ENCODE measurements at regions not wholly inside any gene's neighbourhood (a gene's known extent, or its start where the extent isn't known, plus 50 kb on each side); places are given as distances from the start of the nearest gene placed in this dataset.

DNA sequence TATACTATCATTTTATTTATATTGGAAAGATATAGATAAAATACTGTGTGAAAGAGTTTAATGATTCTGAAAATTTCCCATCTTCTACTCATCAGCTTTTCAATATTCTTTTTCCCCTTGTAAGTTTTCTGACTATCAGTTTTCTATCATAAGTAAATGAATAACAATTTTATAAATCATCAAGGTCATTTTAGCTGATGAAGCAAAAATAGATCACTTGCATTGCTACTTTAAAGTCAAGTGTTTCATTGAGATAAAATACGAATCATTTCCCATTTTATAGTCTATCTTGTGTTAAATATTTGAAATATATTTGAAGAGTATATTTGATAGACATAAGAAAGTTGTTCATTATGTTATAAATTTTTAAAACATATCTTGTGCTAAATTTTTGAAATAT is 811.0 kb upstream of the GALNTL6 start:
- 8% methylated on average over 1 of the region's 1 CpG for WGBS (ENCODE audit: missing lambda C conversion rate)
- ATAC-seq, result no peak
- Histone ChIP-seq H3K4me1 (no peaks in the 10 kb centered on the region), H3K27ac (no peak overlapping the region), H3K4me3 (no peak overlapping the region), H3K4me2 (no peak overlapping the region), H3K9me3 (no peaks in the 10 kb centered on the region)
- no peak for FAIRE-seq
- ChIA-PET POLR2A (no interaction called here), CTCF (interaction anchor here (1.7 kb wide), 1 partner anchor 11 kb away, joined by 3 read pairs; no protein-coding TSS in a partner anchor)
- no peak for DNase-seq (ENCODE audit: low read depth in 1 of 2, low spot score in 1 of 2)
- peak; percentile 73 for TF ChIP-seq MAFK (IDR thresholded peaks at IDR 0.05; ENCODE audit: partially characterized antibody)
- no peak for TF ChIP-seq ZC3H11A (IDR thresholded peaks at IDR 0.05)
- no peak for TF ChIP-seq ZNF302 (CRISPR knock-in tag; IDR thresholded peaks at IDR 0.05)
- no peak for TF ChIP-seq GATA3 (IDR thresholded peaks at IDR 0.05; ENCODE audit: borderline replicate concordance)
- no peak for TF ChIP-seq ZSCAN20 (CRISPR knock-in tag; IDR thresholded peaks at IDR 0.05)
- TF ChIP-seq TP53 (CRISPR knock-in tag; IDR thresholded peaks at IDR 0.05), result no peak

DNA sequence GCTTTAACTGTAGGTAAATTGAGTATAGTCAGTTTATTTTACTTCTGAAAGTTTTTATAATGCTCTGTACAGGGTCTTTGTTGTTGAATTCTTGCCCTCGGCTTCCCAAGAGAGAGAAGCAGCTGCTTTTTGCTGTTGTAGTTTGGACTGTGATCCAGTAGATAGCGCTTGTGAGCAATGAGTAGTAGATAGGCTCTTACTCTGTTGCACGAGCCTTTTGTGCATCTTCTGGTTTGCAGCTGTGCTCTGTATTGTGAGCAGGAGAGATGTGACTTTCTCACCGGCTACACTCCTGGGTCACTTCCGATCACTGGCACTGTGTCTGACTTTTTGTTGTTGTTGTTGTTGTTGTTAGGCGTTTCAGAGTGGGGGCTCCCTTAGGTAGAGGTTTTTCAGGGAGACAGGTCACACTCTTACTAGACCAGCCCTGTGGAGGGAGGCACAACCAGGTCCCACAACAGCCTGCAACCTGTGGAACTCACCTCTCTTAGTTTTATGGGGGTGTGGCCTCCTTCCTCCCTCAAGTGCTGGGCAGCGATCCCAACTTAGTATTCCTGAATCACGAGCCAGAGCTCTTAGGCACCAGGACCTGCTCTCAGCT is 822.1 kb upstream of the GALNTL6 start:
- Histone ChIP-seq H3K4me1 (no peaks in the 10 kb centered on the region), H3K4me2 (no peak overlapping the region), H3K27ac (no peak overlapping the region), H3K9me3 (no peaks in the 10 kb centered on the region), H3K4me3 (no peak overlapping the region)
- no peak for TF ChIP-seq KDM1A (IDR thresholded peaks at IDR 0.05; ENCODE audit: low read depth)
- TF ChIP-seq GATA3 (IDR thresholded peaks at IDR 0.05; ENCODE audit: borderline replicate concordance), result no peak
- no peak for TF ChIP-seq MAZ (IDR thresholded peaks at IDR 0.05; ENCODE audit: borderline replicate concordance, low read depth, low read length)
- no peak for TF ChIP-seq MAFK (IDR thresholded peaks at IDR 0.05; ENCODE audit: partially characterized antibody)
- no peak for TF ChIP-seq ZSCAN20 (CRISPR knock-in tag; IDR thresholded peaks at IDR 0.05)
- TF ChIP-seq RCOR1 (IDR thresholded peaks at IDR 0.05; ENCODE audit: low read depth, low read length), result no peak
- TF ChIP-seq, protein P1, sequence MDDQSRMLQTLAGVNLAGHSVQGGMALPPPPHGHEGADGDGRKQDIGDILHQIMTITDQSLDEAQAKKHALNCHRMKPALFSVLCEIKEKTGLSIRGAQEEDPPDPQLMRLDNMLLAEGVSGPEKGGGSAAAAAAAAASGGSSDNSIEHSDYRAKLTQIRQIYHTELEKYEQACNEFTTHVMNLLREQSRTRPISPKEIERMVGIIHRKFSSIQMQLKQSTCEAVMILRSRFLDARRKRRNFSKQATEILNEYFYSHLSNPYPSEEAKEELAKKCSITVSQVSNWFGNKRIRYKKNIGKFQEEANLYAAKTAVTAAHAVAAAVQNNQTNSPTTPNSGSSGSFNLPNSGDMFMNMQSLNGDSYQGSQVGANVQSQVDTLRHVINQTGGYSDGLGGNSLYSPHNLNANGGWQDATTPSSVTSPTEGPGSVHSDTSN (IDR thresholded peaks at IDR 0.05), result no peak
- no peak for TF ChIP-seq POLR2A (IDR thresholded peaks at IDR 0.05; ENCODE audit: low read length)
- no peak for TF ChIP-seq ZC3H11A (IDR thresholded peaks at IDR 0.05)
- TF ChIP-seq SMC3 (IDR thresholded peaks at IDR 0.05), result no peak
- TF ChIP-seq PHF8 (IDR thresholded peaks at IDR 0.05; ENCODE audit: borderline replicate concordance, low read depth), result no peak
- no peak for TF ChIP-seq ZNF302 (CRISPR knock-in tag; IDR thresholded peaks at IDR 0.05)
- no peak for TF ChIP-seq RNF2 (IDR thresholded peaks at IDR 0.05; ENCODE audit: borderline replicate concordance, low read depth)
- TF ChIP-seq JUNB (IDR thresholded peaks at IDR 0.05), result no peak
- no peak for TF ChIP-seq HOXB13 (CRISPR knock-in tag; IDR thresholded peaks at IDR 0.05; ENCODE audit: low read depth)
- TF ChIP-seq POLR2AphosphoS2 (conservative IDR thresholded peaks at IDR 0.05; ENCODE audit: low read length), result no peak
- no peak for TF ChIP-seq EP300 (IDR thresholded peaks at IDR 0.05)
- TF ChIP-seq, protein P2, sequence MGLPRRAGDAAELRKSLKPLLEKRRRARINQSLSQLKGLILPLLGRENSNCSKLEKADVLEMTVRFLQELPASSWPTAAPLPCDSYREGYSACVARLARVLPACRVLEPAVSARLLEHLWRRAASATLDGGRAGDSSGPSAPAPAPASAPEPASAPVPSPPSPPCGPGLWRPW (IDR thresholded peaks at IDR 0.05), result no peak
- TF ChIP-seq MYC (IDR thresholded peaks at IDR 0.05; ENCODE audit: borderline replicate concordance, low read length), result no peak
- no peak for TF ChIP-seq BHLHE40 (IDR thresholded peaks at IDR 0.05; ENCODE audit: low read depth, low read length)
- WGBS (ENCODE audit: missing lambda C conversion rate), result 35% methylated on average over 7 of the region's 8 CpGs
- ATAC-seq, result no peak
- peak in 1 of 2 experiments; percentile 10 for DNase-seq (ENCODE audit: low read depth in 1 of 2, low spot score in 1 of 2)
- POLR2A ChIA-PET, result no interaction called here
- CTCF ChIA-PET, result interaction anchor here (0.9 to 1.2 kb wide), 3 partner anchors 11 to 1212 kb away, joined by 3 read pairs; no protein-coding TSS in a partner anchor
- FAIRE-seq, result no peak

DNA sequence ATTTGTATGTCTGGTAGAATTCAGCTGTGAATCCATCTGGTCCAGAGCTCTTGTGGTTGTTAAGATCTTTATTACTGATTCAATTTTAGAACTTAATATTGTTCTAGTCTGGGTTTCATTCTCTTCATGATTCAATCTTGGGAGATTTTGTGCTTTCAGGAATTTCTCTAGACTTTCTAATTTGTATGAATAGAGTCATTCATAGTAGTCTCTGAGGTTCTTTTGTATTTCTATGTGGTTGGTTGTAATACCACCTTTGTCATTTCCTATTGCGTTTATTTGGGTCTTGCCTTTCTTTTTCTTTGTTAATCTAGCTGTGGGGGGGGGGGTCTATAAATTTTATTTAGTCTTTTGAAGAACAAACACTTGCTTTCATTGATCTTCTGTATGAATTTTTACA is 824.8 kb upstream of the GALNTL6 start:
- Histone ChIP-seq H3K4me3 (no peak overlapping the region), H3K4me2 (no peak overlapping the region), H3K27ac (no peak overlapping the region), H3K4me1 (no peaks in the 10 kb centered on the region), H3K9me3 (no peaks in the 10 kb centered on the region)
- no peak for DNase-seq (ENCODE audit: low read depth in 1 of 2, low spot score in 1 of 2)
- TF ChIP-seq POLR2A (IDR thresholded peaks at IDR 0.05; ENCODE audit: low read length) (no peak), FOXS1 (CRISPR knock-in tag; IDR thresholded peaks at IDR 0.05) (no peak), RARB (CRISPR knock-in tag; IDR thresholded peaks at IDR 0.05) (no peak), RCOR1 (IDR thresholded peaks at IDR 0.05; ENCODE audit: low read depth, low read length) (no peak)
- TF ChIP-seq, protein P1 (IDR thresholded peaks at IDR 0.05), result no peak
- POLR2A ChIA-PET, result no interaction called here
- CTCF ChIA-PET, result no interaction called here
- no peak for FAIRE-seq
- no peak for ATAC-seq
- WGBS (ENCODE audit: missing lambda C conversion rate), result 40% methylated on average over 1 of the region's 1 CpG

Measured in A549 (cell line).